IMR-90 (cell line): ENCODE measurements at regions not wholly inside any gene's neighbourhood (a gene's known extent, or its start where the extent isn't known, plus 50 kb on each side); places are given as distances from the start of the nearest gene placed in this dataset.
"Not testable (repeated sequence)": the region's sequence is repeated elsewhere in the genome, so short reads cannot be mapped to it uniquely, and the experiment has no call there.

Source experiments
- ATAC-seq: fragments of 200-7000 bp; cut with Tn5 transposase; 2 replicates; pipeline ENCODE4 v1.9.1; 2020; ENCODE audit warnings: low read depth, mild to moderate bottlenecking, moderate library complexity
- BruUV-seq: library from RNA; stranded (reverse); fragments of 400-500 nt; replicated peaks from 2 replicates; lab custom pipeline; 2021; lab: Mats Ljungman, UMichigan
- CTCF ChIA-PET: fragments of 300-600 bp; formaldehyde crosslinking; extraction: SDS; loops from one replicate; lab custom pipeline; 2021; ENCODE audit warnings: antibody characterized with exemption; lab: Yijun Ruan, JAX
- POLR2A ChIA-PET: fragments of 300-600 bp; sonication (Branson Sonifier 250); formaldehyde crosslinking; loops from one replicate; lab custom pipeline; 2022; ENCODE audit warnings: antibody characterized with exemption; ENCODE audit not compliant: unreplicated experiment; lab: Charles Lee
- DNase-seq: peaks from one replicate; pipeline ENCODE4 v3.0.0; 2013
- H2AFZ ChIP-seq: replicated peaks from 2 replicates; pipeline ENCODE3; 2013; ENCODE audit warnings: low read length, mild to moderate bottlenecking; ENCODE audit not compliant: poor library complexity
- H2AK5ac ChIP-seq: 2 replicates; pipeline ENCODE4 v1.6.1; 2013; ENCODE audit warnings: low read depth, low read length, inconsistent platforms
- H2AK9ac ChIP-seq: replicated peaks from 2 replicates; pipeline ENCODE3; 2013; ENCODE audit warnings: mild to moderate bottlenecking, low read depth, low read length, moderate library complexity; ENCODE audit not compliant: poor library complexity
- H2BK120ac ChIP-seq: 2 replicates; pipeline ENCODE4 v1.6.1; 2013; ENCODE audit warnings: low read depth, low read length, inconsistent platforms
- H2BK15ac ChIP-seq: 3 replicates; pipeline ENCODE4 v1.6.1; 2013; ENCODE audit warnings: low read depth, low read length, inconsistent platforms
- H2BK20ac ChIP-seq: 2 replicates; pipeline ENCODE4 v1.6.1; 2013; ENCODE audit warnings: low read depth, mild to moderate bottlenecking, inconsistent platforms, low read length, moderate library complexity
- H2BK5ac ChIP-seq: 2 replicates; pipeline ENCODE4 v1.6.1; 2013; ENCODE audit warnings: mild to moderate bottlenecking, low read depth, low read length, inconsistent platforms; ENCODE audit not compliant: poor library complexity, severe bottlenecking
- H3K14ac ChIP-seq: replicated peaks from 2 replicates; pipeline ENCODE4 v1.6.1; 2013; ENCODE audit warnings: low read depth, low read length, inconsistent platforms
- H3K18ac ChIP-seq: 2 replicates; pipeline ENCODE4 v1.6.1; 2013; ENCODE audit warnings: low read depth, low read length, control low read depth
- H3K23ac ChIP-seq: 2 replicates; pipeline ENCODE4 v1.6.1; 2013; ENCODE audit warnings: low read depth, low read length, inconsistent platforms
- H3K27ac ChIP-seq: 2 replicates; pipeline ENCODE4 v1.5.1; 2013; ENCODE audit warnings: mild to moderate bottlenecking, control low read depth, low read length; ENCODE audit not compliant: insufficient read depth
- H3K27me3 ChIP-seq: 2 replicates; pipeline ENCODE4 v1.6.1; 2013; ENCODE audit warnings: low read length; ENCODE audit not compliant: control insufficient read depth, insufficient read depth
- H3K36me3 ChIP-seq: 2 replicates; pipeline ENCODE4 v1.6.1; 2013; ENCODE audit warnings: low read length, mixed read lengths; ENCODE audit not compliant: control insufficient read depth, insufficient read depth
- H3K4ac ChIP-seq: 2 replicates; pipeline ENCODE4 v1.6.1; 2013; ENCODE audit warnings: low read depth, low read length, inconsistent platforms
- H3K4me1 ChIP-seq: 2 replicates; pipeline ENCODE4 v1.6.1; 2013; ENCODE audit warnings: low read length, mixed read lengths; ENCODE audit not compliant: control insufficient read depth, insufficient read depth
- H3K4me2 ChIP-seq: 2 replicates; pipeline ENCODE4 v1.6.1; 2013; ENCODE audit warnings: low read depth, mild to moderate bottlenecking, control low read depth, low read length, moderate library complexity
- H3K4me3 ChIP-seq: 2 replicates; pipeline ENCODE4 v1.5.1; 2013; ENCODE audit warnings: low read depth, mild to moderate bottlenecking, control low read depth, low read length, moderate library complexity; ENCODE audit not compliant: insufficient read depth
- H3K56ac ChIP-seq: 2 replicates; pipeline ENCODE4 v1.6.1; 2013; ENCODE audit warnings: low read length, inconsistent platforms; ENCODE audit not compliant: insufficient read depth; ENCODE audit errors: extremely low read depth
- H3K79me1 ChIP-seq, 2 experiments: 2 replicates each; pipeline ENCODE4 v1.6.1; 2013; ENCODE audit warnings: low read length in 2 of 2, inconsistent platforms in 1 of 2, low read depth in 1 of 2
- H3K9ac ChIP-seq: 2 replicates; pipeline ENCODE4 v1.6.1; 2013; ENCODE audit warnings: low read depth, low read length, control low read depth
- H3K9me1 ChIP-seq: 2 replicates; pipeline ENCODE4 v1.6.1; 2013; ENCODE audit warnings: low read length, inconsistent platforms; ENCODE audit not compliant: insufficient read depth
- H3K9me3 ChIP-seq: 2 replicates; pipeline ENCODE4 v1.6.1; 2013; ENCODE audit warnings: low read length; ENCODE audit not compliant: control insufficient read depth, insufficient read depth
- H4K20me1 ChIP-seq: 2 replicates; pipeline ENCODE4 v1.6.1; 2013; ENCODE audit warnings: low read length, inconsistent platforms; ENCODE audit not compliant: insufficient read depth
- H4K5ac ChIP-seq: 2 replicates; pipeline ENCODE4 v1.6.1; 2013; ENCODE audit warnings: mild to moderate bottlenecking, low read depth, low read length, control low read depth
- H4K8ac ChIP-seq, 2 experiments: 2 replicates each; pipeline ENCODE4 v1.6.1; 2013; ENCODE audit warnings: low read depth in 2 of 2, low read length in 2 of 2, control low read depth in 1 of 2, inconsistent platforms in 1 of 2
- H4K91ac ChIP-seq: 2 replicates; pipeline ENCODE4 v1.6.1; 2013; ENCODE audit warnings: low read depth, low read length, inconsistent platforms; ENCODE audit not compliant: insufficient read depth
- WGBS, 2 experiments: methylation state at CpG; one replicate each; pipeline versions ENCODE4 v1.1.5 to v1.1.7; 2013; ENCODE audit warnings: missing lambda C conversion rate in 2 of 2; ENCODE audit not compliant: insufficient read length in 1 of 2; ENCODE audit errors: extremely low coverage in 2 of 2; 5-methylcytosine and 5-hydroxymethylcytosine counted together
- dilution Hi-C: fragments of 300-500 bp; cut with HindIII; formaldehyde crosslinking; loops from one replicate; pipeline ENCODE4 v1.14.3; 2018; ENCODE audit warnings: low sequenced_read_pairs; ENCODE audit not compliant: unreplicated experiment
- in situ Hi-C: fragments of 300-500 bp; cut with MboI; formaldehyde crosslinking; loops from 3 replicates; pipeline ENCODE4 v1.14.3; 2019; ENCODE audit warnings: low sequenced_read_pairs, inconsistent platforms, mixed read lengths
- intact Hi-C: fragments of 100-400 bp; cut with micrococcal nuclease; formaldehyde crosslinking; loops from 2 replicates; pipeline ENCODE4 v1.10.0; 2022

GRCh38 chr4:107772269-107772668, 52.2 kb upstream of the PAPSS1 start:
- H3K9me1 ChIP-seq, H3K4me2 ChIP-seq, BruUV-seq, H3K14ac ChIP-seq, in situ Hi-C loops, H2AK9ac ChIP-seq, H3K4me1 ChIP-seq, H3K56ac ChIP-seq, CTCF ChIA-PET, H2BK120ac ChIP-seq, H2BK20ac ChIP-seq, dilution Hi-C loops, H3K4ac ChIP-seq, H3K23ac ChIP-seq, H3K27me3 ChIP-seq, DNase-seq, POLR2A ChIA-PET, H3K9ac ChIP-seq, intact Hi-C loops, H3K27ac ChIP-seq, H3K4me3 ChIP-seq, H4K8ac ChIP-seq, H3K79me1 ChIP-seq, H4K20me1 ChIP-seq, H2AFZ ChIP-seq, H2BK15ac ChIP-seq, H2BK5ac ChIP-seq, H3K18ac ChIP-seq, H4K91ac ChIP-seq, H4K5ac ChIP-seq, H3K9me3 ChIP-seq, H2AK5ac ChIP-seq, ATAC-seq, H3K36me3 ChIP-seq: not testable (repeated sequence)
- 80% methylated on average over 3 of the region's 5 CpGs; no CpG with 5 or more reads in 1 of the 2 experiments for WGBS, 2 experiments
